ENCODE measurements at regions not wholly inside any gene's neighbourhood (a gene's known extent, or its start where the extent isn't known, plus 50 kb on each side); places are given as distances from the start of the nearest gene placed in this dataset.

- TF ChIP-seq CHD7 (IDR thresholded peaks at IDR 0.05; ENCODE audit: insufficient replicate concordance, low read length) (no peak), KDM5A (IDR thresholded peaks at IDR 0.05; ENCODE audit: low read length) (no peak), NANOG (IDR thresholded peaks at IDR 0.05; ENCODE audit: insufficient read depth, low read depth, low read length, poor library complexity, severe bottlenecking) (no peak)
Observed at GRCh38 chr3:40779039-40779438, 254.3 kb downstream of the ZNF621 start (continued).
